ENCODE measurements at regions not wholly inside any gene's neighbourhood (a gene's known extent, or its start where the extent isn't known, plus 50 kb on each side); places are given as distances from the start of the nearest gene placed in this dataset.

DNA sequence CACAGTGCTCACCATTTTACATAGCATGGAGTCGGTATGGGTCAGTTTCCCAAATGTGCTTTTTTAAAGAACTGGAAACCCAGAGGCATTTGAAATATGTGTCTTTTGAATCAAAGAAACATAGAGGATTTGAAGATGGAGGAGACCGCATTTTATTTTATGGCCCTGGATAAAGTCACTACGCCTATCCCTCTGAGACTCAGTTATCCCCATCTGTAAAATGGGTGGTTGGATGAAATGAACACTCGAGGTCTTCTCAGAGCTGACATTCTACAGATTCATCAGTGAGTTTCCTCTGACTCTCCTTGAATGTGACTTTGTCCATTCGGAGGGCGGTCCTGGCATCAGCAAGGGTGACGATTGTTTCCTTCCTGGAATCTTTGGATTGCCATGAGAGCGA, 135.1 kb downstream of the MIAT start:
- TF ChIP-seq, protein P1, sequence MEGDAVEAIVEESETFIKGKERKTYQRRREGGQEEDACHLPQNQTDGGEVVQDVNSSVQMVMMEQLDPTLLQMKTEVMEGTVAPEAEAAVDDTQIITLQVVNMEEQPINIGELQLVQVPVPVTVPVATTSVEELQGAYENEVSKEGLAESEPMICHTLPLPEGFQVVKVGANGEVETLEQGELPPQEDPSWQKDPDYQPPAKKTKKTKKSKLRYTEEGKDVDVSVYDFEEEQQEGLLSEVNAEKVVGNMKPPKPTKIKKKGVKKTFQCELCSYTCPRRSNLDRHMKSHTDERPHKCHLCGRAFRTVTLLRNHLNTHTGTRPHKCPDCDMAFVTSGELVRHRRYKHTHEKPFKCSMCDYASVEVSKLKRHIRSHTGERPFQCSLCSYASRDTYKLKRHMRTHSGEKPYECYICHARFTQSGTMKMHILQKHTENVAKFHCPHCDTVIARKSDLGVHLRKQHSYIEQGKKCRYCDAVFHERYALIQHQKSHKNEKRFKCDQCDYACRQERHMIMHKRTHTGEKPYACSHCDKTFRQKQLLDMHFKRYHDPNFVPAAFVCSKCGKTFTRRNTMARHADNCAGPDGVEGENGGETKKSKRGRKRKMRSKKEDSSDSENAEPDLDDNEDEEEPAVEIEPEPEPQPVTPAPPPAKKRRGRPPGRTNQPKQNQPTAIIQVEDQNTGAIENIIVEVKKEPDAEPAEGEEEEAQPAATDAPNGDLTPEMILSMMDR (IDR thresholded peaks at IDR 0.05), result no peak
- TF ChIP-seq POLR2A (IDR thresholded peaks at IDR 0.05), result no peak

Measured in adrenal gland (tissue), 5 donors.